Neural progenitor cell (in vitro differentiated cells): ENCODE measurements at regions not wholly inside any gene's neighbourhood (a gene's known extent, or its start where the extent isn't known, plus 50 kb on each side); places are given as distances from the start of the nearest gene placed in this dataset.

Source experiments
- DNase-seq: peaks from one replicate; pipeline ENCODE4 v3.0.0-alpha.2; 2016; ENCODE audit warnings: low spot score
- H2AFZ ChIP-seq: fragments of 200-600 bp; sonication (generic); replicated peaks from 2 replicates; pipeline ENCODE4 v1.6.1; 2016; ENCODE audit warnings: antibody characterized with exemption
- H3F3A ChIP-seq: fragments of 200-600 bp; sonication (generic); 2 replicates; pipeline ENCODE4 v1.6.1; 2016; ENCODE audit warnings: antibody characterized with exemption, low read depth
- H3K27ac ChIP-seq: fragments of 200-600 bp; sonication (generic); 2 replicates; pipeline ENCODE4 v1.5.1; 2016; ENCODE audit warnings: mild to moderate bottlenecking
- H3K27me3 ChIP-seq: fragments of 200-600 bp; sonication (generic); 2 replicates; pipeline ENCODE4 v1.6.1; 2016; ENCODE audit warnings: mild to moderate bottlenecking, moderate library complexity
- H3K36me3 ChIP-seq: fragments of 200-600 bp; sonication (generic); 2 replicates; pipeline ENCODE4 v1.5.1; 2016
- H3K4me1 ChIP-seq: fragments of 200-600 bp; sonication (generic); 2 replicates; pipeline ENCODE4 v1.6.1; 2016; ENCODE audit warnings: mixed run types
- H3K4me2 ChIP-seq: fragments of 200-600 bp; sonication (generic); 2 replicates; pipeline ENCODE4 v1.6.1; 2016
- H3K4me3 ChIP-seq: fragments of 200-600 bp; sonication (generic); 2 replicates; pipeline ENCODE4 v1.5.1; 2016
- H3K79me2 ChIP-seq: fragments of 200-600 bp; sonication (generic); 2 replicates; pipeline ENCODE4 v1.6.1; 2016; ENCODE audit warnings: low read depth
- H3K9ac ChIP-seq: fragments of 200-600 bp; sonication (generic); 2 replicates; pipeline ENCODE4 v1.6.1; 2016
- H3K9me3 ChIP-seq: fragments of 200-600 bp; sonication (generic); 2 replicates; pipeline ENCODE4 v1.5.1; 2016; ENCODE audit warnings: low read depth
- H4K20me1 ChIP-seq: fragments of 200-600 bp; sonication (generic); 2 replicates; pipeline ENCODE4 v1.6.1; 2016; ENCODE audit warnings: low read depth
- H3K27ac Mint-ChIP-seq: 3 replicates; pipeline ENCODE4 v1.8.0; 2021; ENCODE audit warnings: mixed read lengths
- H3K27me3 Mint-ChIP-seq: 2 replicates; pipeline ENCODE4 v1.8.0; 2022; ENCODE audit warnings: low read depth, mild to moderate bottlenecking, inconsistent platforms, moderate library complexity, mixed read lengths; ENCODE audit not compliant: insufficient read depth
- H3K36me3 Mint-ChIP-seq: 3 replicates; pipeline ENCODE4 v1.8.0; 2021; ENCODE audit warnings: mixed read lengths
- H3K4me1 Mint-ChIP-seq: 3 replicates; pipeline ENCODE4 v1.8.0; 2021; ENCODE audit warnings: mixed read lengths
- H3K4me3 Mint-ChIP-seq: 3 replicates; pipeline ENCODE4 v1.8.0; 2021; ENCODE audit warnings: mild to moderate bottlenecking, moderate library complexity, mixed read lengths
- H3K9me3 Mint-ChIP-seq: 3 replicates; pipeline ENCODE4 v1.8.0; 2020; ENCODE audit warnings: mixed read lengths
- CTCF ChIP-seq: fragments of 200-600 bp; sonication (generic); IDR thresholded peaks from 2 replicates; pipeline ENCODE4 v1.5.1; 2017; ENCODE audit warnings: antibody characterized with exemption, mild to moderate bottlenecking
- EZH2 ChIP-seq: fragments of 200-600 bp; sonication (generic); IDR thresholded peaks from 2 replicates; pipeline ENCODE4 v1.6.1; 2017; ENCODE audit warnings: antibody characterized with exemption, mild to moderate bottlenecking, moderate library complexity
- EZH2phosphoT487 ChIP-seq: fragments of 200-600 bp; sonication (generic); IDR thresholded peaks from 2 replicates; pipeline ENCODE4 v1.6.1; 2017; ENCODE audit warnings: antibody characterized with exemption

- Mint-ChIP-seq H3K9me3 (no peaks in the 10 kb centered on the region), H3K27me3 (no peaks in the 10 kb centered on the region), H3K4me3 (no peak overlapping the region), H3K36me3 (no peaks in the 10 kb centered on the region), H3K4me1 (no peaks in the 10 kb centered on the region), H3K27ac (no peak overlapping the region)
- H3K4me3 ChIP-seq: no peak overlapping the region
- H3K9ac ChIP-seq: no peak overlapping the region
- peaks cover 9% of the 10 kb centered on the region for H4K20me1 ChIP-seq
- no peak overlapping the region for H3K27ac ChIP-seq
- TF ChIP-seq EZH2 (no peak), EZH2phosphoT487 (no peak), CTCF (no peak)
- H3K4me1 ChIP-seq: no peaks in the 10 kb centered on the region
- H3K9me3 ChIP-seq: no peaks in the 10 kb centered on the region
- H3K4me2 ChIP-seq: no peak overlapping the region
- H3K79me2 ChIP-seq: no peaks in the 10 kb centered on the region
- H3K27me3 ChIP-seq: no peaks in the 10 kb centered on the region
- peak; percentile 82 for DNase-seq
- H3F3A ChIP-seq: no peaks in the 10 kb centered on the region
- no peaks in the 10 kb centered on the region for H3K36me3 ChIP-seq
- H2AFZ ChIP-seq: no peak overlapping the region
Observed at GRCh38 chr4:179095585-179096221, 1653.5 kb upstream of the AGA start.

- no peaks in the 10 kb centered on the region for H3K9me3 Mint-ChIP-seq
- H3K27me3 Mint-ChIP-seq: no peaks in the 10 kb centered on the region
- TF ChIP-seq EZH2 (no peak), EZH2phosphoT487 (no peak), CTCF (no peak)
- no peak overlapping the region for H3K4me2 ChIP-seq
- H3K36me3 ChIP-seq: no peaks in the 10 kb centered on the region
- no peaks in the 10 kb centered on the region for H3F3A ChIP-seq
- no peaks in the 10 kb centered on the region for H3K9me3 ChIP-seq
- no peak overlapping the region for H3K27ac Mint-ChIP-seq
- no peak overlapping the region for H2AFZ ChIP-seq
- no peak overlapping the region for H3K27ac ChIP-seq
- no peak overlapping the region for H3K4me3 Mint-ChIP-seq
- H3K27me3 ChIP-seq: no peaks in the 10 kb centered on the region
- no peaks in the 10 kb centered on the region for H3K79me2 ChIP-seq
- H3K4me1 ChIP-seq: no peaks in the 10 kb centered on the region
- H3K4me1 Mint-ChIP-seq: no peaks in the 10 kb centered on the region
- no peaks in the 10 kb centered on the region for H3K36me3 Mint-ChIP-seq
- peak; percentile 74 for DNase-seq
- H3K9ac ChIP-seq: no peak overlapping the region
- no peak overlapping the region for H3K4me3 ChIP-seq
- H4K20me1 ChIP-seq: peaks cover 9% of the 10 kb centered on the region
Observed at GRCh38 chr4:179097741-179098140, 1655.5 kb upstream of the AGA start.

GRCh38 chr4:179110356-179110755, 1668.1 kb upstream of the AGA start:
- Histone ChIP-seq H3K27ac (no peak overlapping the region), H3K27me3 (no peaks in the 10 kb centered on the region), H3K4me2 (no peak overlapping the region), H3K79me2 (no peaks in the 10 kb centered on the region), H3K36me3 (no peaks in the 10 kb centered on the region), H3K4me3 (no peak overlapping the region), H4K20me1 (no peaks in the 10 kb centered on the region), H3K4me1 (no peaks in the 10 kb centered on the region), H3K9ac (no peak overlapping the region), H2AFZ (no peak overlapping the region), H3K9me3 (no peaks in the 10 kb centered on the region), H3F3A (no peaks in the 10 kb centered on the region)
- no peaks in the 10 kb centered on the region for H3K36me3 Mint-ChIP-seq
- H3K27ac Mint-ChIP-seq: no peak overlapping the region
- no peak for DNase-seq
- no peak overlapping the region for H3K4me3 Mint-ChIP-seq
- no peak for TF ChIP-seq CTCF
- no peak for TF ChIP-seq EZH2phosphoT487
- TF ChIP-seq EZH2: no peak
- no peaks in the 10 kb centered on the region for H3K4me1 Mint-ChIP-seq
- H3K27me3 Mint-ChIP-seq: no peaks in the 10 kb centered on the region
- no peaks in the 10 kb centered on the region for H3K9me3 Mint-ChIP-seq
